ENCODE measurements at regions not wholly inside any gene's neighbourhood (a gene's known extent, or its start where the extent isn't known, plus 50 kb on each side); places are given as distances from the start of the nearest gene placed in this dataset.

- Mint-ChIP-seq H3K36me3 (ENCODE audit: low read depth) (no peaks in the 10 kb centered on the region), H3K9me3 (no peaks in the 10 kb centered on the region), H3K27me3 (ENCODE audit: low read depth, poor library complexity) (no peaks in the 10 kb centered on the region), H3K27ac (no peak overlapping the region), H3K4me1 (no peaks in the 10 kb centered on the region), H3K4me3 (no peak overlapping the region)
- TF ChIP-seq CTCF (IDR thresholded peaks at IDR 0.05): no peak
- no peak for DNase-seq
Observed at GRCh38 chr3:189502256-189502655, 128.9 kb upstream of the TP63 start.

- H3K27me3 Mint-ChIP-seq (ENCODE audit: low read depth, poor library complexity): no peaks in the 10 kb centered on the region
- no peak overlapping the region for H3K27ac Mint-ChIP-seq
- no peak for DNase-seq
- TF ChIP-seq CTCF (IDR thresholded peaks at IDR 0.05): no peak
- no peak overlapping the region for H3K4me3 Mint-ChIP-seq
- no peaks in the 10 kb centered on the region for H3K4me1 Mint-ChIP-seq
- no peaks in the 10 kb centered on the region for H3K9me3 Mint-ChIP-seq
- no peaks in the 10 kb centered on the region for H3K36me3 Mint-ChIP-seq (ENCODE audit: low read depth)
Observed at GRCh38 chr3:189502676-189503257, 128.4 kb upstream of the TP63 start.

GRCh38 chr3:189507856-189508255, 123.3 kb upstream of the TP63 start:
- peaks cover 10% of the 10 kb centered on the region for H3K4me1 Mint-ChIP-seq
- no peak overlapping the region for H3K4me3 Mint-ChIP-seq
- TF ChIP-seq CTCF (IDR thresholded peaks at IDR 0.05): no peak
- H3K9me3 Mint-ChIP-seq: no peaks in the 10 kb centered on the region
- no peak overlapping the region for H3K27ac Mint-ChIP-seq
- no peak for DNase-seq
- no peaks in the 10 kb centered on the region for H3K36me3 Mint-ChIP-seq (ENCODE audit: low read depth)
- peaks cover 10% of the 10 kb centered on the region for H3K27me3 Mint-ChIP-seq (ENCODE audit: low read depth, poor library complexity)

GRCh38 chr3:189508784-189509501, 122.2 kb upstream of the TP63 start:
- no peak for TF ChIP-seq CTCF (IDR thresholded peaks at IDR 0.05)
- H3K27me3 Mint-ChIP-seq (ENCODE audit: low read depth, poor library complexity): peaks cover 10% of the 10 kb centered on the region
- no peak overlapping the region for H3K4me3 Mint-ChIP-seq
- no peak overlapping the region for H3K27ac Mint-ChIP-seq
- no peaks in the 10 kb centered on the region for H3K36me3 Mint-ChIP-seq (ENCODE audit: low read depth)
- H3K9me3 Mint-ChIP-seq: no peaks in the 10 kb centered on the region
- peaks cover 10% of the 10 kb centered on the region for H3K4me1 Mint-ChIP-seq
- DNase-seq: no peak

- no peak for TF ChIP-seq CTCF (IDR thresholded peaks at IDR 0.05)
- H3K4me3 Mint-ChIP-seq: no peak overlapping the region
- H3K9me3 Mint-ChIP-seq: no peaks in the 10 kb centered on the region
- peaks cover 10% of the 10 kb centered on the region for H3K4me1 Mint-ChIP-seq
- H3K36me3 Mint-ChIP-seq (ENCODE audit: low read depth): no peaks in the 10 kb centered on the region
- no peak overlapping the region for H3K27ac Mint-ChIP-seq
- peaks cover 10% of the 10 kb centered on the region for H3K27me3 Mint-ChIP-seq (ENCODE audit: low read depth, poor library complexity)
- DNase-seq: no peak
Observed at GRCh38 chr3:189512039-189512438, 119.2 kb upstream of the TP63 start.

- no peaks in the 10 kb centered on the region for H3K36me3 Mint-ChIP-seq (ENCODE audit: low read depth)
- no peak overlapping the region for H3K27ac Mint-ChIP-seq
- no peak for DNase-seq
- peaks cover 5% of the 10 kb centered on the region for H3K9me3 Mint-ChIP-seq
- no peak overlapping the region for H3K4me3 Mint-ChIP-seq
- peaks cover 10% of the 10 kb centered on the region for H3K4me1 Mint-ChIP-seq
- peaks cover 10% of the 10 kb centered on the region for H3K27me3 Mint-ChIP-seq (ENCODE audit: low read depth, poor library complexity)
- no peak for TF ChIP-seq CTCF (IDR thresholded peaks at IDR 0.05)
Observed at GRCh38 chr3:189512821-189513220, 118.4 kb upstream of the TP63 start.

Data from nephron progenitor cell (in vitro differentiated cells).